HuH-7 (cell line): ENCODE measurements at regions not wholly inside any gene's neighbourhood (a gene's known extent, or its start where the extent isn't known, plus 50 kb on each side); places are given as distances from the start of the nearest gene placed in this dataset.
A peak's percentile ranks its signal among the peaks of the same experiment; 100 is the strongest.
"Not testable (repeated sequence)": the region's sequence is repeated elsewhere in the genome, so short reads cannot be mapped to it uniquely, and the experiment has no call there.

Experiments used
- DNase-seq: peaks from one replicate; pipeline ENCODE4 v3.0.0; 2011; ENCODE audit warnings: low spot score

GRCh38 chr7:101708223-101708622 is 79.1 kb upstream of the MYL10 start:
- DNase-seq, result no peak

DNA sequence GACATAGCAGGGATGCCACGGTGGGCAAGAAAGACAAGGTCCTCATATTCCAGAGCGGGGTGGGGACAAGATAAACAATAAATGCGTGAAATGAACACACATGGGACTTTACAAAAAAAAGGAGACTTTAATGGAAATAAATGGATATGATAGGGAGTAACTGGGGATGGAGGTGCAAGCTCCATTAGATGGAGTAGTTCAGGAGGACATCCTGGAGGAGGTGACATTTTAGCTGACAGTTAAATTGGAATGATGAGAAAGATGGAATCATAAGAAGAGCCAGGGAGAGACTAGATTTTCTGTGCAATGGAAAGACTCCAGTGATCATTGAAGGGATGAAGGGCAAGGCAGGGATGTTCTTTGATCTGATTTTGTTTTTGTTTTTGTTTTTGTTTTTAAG is 83.6 kb upstream of the MYL10 start:
- DNase-seq, result no peak

DNA sequence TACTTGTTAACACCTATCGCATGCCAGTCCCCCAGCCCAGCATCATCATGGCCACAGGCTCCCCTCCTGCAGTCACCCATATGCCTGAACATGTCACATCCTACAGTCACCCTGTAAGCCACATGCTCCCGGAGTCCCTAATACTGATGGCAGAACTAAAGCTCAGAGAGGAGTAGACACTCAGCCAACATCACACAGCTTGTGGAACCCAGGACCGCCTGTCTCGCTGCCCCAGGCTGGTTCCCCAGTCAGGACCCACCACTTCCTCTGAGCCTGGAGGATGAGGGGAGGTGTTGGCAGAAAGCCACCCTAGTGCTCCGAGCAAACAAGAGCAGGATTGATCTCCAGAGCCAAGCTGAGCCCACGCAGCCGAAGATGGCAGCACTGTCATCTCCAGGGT is 85.0 kb upstream of the MYL10 start:
- DNase-seq, result no peak

DNA sequence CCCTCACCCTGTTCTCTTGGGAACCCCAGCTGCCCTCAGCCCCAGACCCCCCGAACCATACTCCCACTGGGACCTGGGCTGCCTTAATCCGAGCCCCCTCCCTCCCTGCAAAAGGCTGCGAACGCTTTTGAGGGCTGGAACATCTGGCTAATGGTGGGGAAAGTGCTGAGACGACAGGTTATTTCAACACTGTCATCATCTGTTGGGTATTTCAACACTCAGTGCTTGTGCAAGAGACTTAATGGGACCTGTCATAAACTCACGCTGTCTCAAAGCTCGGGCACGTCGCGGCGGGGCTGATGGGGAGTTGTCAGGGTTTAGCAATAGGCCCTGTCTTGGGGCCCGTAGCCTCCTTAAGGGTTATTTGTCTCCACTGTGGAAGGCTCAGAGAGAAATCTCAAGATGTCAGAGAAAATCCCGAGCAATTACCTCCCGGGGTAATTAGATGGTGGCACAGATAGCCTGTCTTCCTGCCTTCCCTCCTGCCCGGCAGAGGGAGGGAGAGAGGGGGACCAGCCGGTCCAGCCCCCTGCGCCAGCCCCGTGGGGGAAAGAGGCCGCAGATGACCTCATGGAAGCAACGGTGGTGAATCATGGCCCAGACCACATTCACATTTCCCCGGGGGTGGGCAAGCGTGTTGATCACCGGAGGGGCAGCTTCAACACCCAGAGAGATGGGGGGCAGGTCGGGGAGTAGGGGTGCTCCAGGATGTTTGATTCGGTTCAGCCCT is 88.7 kb upstream of the MYL10 start:
- peak; percentile 88 for DNase-seq

DNA sequence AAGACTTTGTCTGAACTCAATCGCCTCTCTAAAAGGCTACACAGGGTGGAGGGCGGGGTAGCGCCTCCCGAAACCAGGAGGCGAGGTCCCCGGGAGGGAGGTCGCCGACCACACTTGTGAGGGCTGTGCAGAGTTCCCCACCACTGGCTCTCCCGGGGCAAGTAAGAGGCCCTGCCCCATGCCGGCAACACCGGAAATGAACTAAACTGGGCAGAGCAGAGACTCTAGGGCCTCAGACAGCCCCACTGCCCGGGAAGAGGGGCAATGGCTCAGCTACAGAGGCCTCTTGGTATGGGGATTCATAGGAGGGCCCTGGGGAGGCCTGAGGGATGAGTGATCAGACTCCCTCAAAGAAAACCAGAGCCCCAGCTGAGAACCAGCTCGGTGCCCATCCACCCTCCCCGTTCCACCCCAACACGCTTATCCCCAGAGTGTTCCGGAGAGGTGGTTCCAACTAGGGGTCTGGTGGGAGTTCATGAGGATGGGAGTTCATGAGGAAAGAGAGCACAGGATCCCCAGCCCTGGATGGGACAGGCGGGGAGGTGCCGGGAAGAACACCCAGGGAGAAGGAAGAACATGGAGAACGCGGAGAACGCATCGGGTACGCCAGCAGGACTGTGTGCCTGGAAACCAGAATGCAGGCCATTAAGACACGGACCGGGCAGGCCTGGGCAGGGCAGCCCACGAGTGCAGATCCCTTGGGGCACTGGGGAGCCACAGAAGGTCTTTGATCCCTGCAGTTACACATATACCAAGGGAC is 89.4 kb upstream of the MYL10 start:
- no peak for DNase-seq

DNA sequence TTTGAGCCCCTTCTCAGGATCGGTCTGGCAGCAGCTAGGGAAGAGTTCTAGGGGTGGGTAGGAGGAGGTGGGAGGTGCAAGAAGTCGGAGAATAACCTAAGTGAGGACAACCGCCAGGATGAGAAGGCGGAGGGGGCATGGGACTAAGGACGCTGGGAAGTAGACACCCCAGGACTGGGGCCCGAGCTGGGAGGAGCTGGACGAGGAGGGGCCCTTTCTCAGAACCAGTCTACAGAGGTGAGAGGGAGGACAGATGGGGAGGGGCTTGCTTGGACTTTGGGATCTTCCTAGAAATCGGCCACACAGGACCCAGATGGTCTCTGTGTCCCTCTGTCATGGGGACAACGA is 90.0 kb upstream of the MYL10 start:
- no peak for DNase-seq

- no peak for DNase-seq
Observed at GRCh38 chr7:101720324-101720723, 91.2 kb upstream of the MYL10 start.

GRCh38 chr7:101722247-101722646 is 93.2 kb upstream of the MYL10 start:
- no peak for DNase-seq

DNA sequence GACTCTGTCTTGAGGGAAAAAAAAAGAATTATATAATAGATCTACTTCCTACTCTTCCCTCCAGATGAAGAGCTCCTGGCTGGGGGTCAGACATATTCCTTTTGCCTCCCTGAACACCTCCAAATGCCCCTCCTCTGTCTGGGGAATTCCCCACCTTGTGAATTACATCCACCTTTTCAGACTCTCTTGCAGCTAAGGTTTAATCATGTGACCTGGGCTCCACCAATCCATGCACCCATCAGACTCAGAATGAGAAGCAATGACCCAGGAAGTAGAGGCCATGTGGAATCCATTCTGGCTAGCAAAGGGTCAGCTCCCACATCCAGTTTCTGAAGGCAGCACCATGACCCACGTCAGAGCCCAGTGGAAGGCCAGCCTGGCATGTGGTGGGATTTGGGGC is 93.6 kb upstream of the CUX1 start:
- no peak for DNase-seq

- no peak for DNase-seq
Observed at GRCh38 chr7:101724957-101725356, 92.5 kb upstream of the CUX1 start.

GRCh38 chr7:101725921-101726320 is 91.5 kb upstream of the CUX1 start:
- no peak for DNase-seq

GRCh38 chr7:101727184-101727583 is 90.2 kb upstream of the CUX1 start:
- DNase-seq, result no peak

DNA sequence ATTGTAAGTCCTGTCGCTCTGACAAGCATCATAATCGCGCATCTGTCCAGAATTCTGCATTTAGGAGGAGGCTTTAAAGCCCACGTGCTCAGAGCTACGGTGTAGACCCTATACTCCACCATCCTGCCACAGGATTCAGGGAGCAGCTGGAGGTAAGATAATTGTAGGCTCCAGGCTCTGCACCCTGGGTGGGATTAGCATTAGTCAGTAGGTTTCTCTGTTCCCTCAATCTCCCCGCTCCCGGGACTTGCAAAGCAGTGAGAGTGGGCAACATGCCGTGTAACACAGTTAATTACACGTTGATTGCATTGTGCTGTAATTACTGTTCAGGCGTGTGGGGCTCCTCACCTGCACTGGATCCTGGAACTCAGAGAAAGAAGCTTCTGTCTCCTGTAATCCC is 89.3 kb upstream of the CUX1 start:
- DNase-seq, result no peak

- not testable (repeated sequence) for DNase-seq
Observed at GRCh38 chr7:101728873-101729240, 88.6 kb upstream of the CUX1 start.

- DNase-seq, result no peak
Observed at GRCh38 chr7:101729241-101729883, 88.1 kb upstream of the CUX1 start.

GRCh38 chr7:101731502-101732084 is 85.8 kb upstream of the CUX1 start:
- DNase-seq, result no peak

DNA sequence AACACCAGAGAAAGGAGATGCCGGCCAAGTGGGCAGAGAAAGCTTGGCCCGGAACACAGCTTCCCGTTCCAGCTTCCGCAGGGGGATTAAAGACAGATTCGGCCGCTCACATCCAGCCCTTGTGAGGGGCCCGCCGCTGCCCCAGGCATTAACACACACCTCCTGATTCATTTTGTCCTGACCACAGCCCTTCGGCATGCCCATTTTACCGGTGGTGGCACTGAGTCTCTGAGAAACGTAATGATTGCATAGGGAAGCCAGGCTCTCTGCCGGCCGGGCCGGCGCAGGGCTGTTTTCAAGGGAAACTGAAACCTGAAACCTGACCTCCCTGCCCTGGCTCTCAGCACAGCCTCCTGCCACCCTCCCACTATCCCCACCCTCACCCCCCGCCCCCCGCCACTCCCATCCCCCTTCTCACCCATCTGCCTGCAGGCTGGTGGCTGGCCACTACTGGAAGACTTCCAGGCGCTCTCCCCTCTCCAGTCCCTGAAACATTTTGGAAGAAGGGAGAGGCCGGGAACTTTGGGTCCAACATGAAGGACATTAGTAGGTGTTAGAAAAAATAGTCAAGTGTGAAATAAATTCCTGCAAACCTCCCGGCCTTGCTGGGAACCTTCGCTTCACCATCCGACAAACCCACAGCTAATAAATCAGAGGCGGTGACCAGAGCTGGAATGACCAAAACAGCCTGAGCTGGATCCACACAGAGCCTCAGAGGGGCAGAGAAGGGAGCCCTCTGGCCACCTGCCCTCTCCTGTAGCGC is 83.5 kb upstream of the CUX1 start:
- peak; percentile 89 for DNase-seq

DNA sequence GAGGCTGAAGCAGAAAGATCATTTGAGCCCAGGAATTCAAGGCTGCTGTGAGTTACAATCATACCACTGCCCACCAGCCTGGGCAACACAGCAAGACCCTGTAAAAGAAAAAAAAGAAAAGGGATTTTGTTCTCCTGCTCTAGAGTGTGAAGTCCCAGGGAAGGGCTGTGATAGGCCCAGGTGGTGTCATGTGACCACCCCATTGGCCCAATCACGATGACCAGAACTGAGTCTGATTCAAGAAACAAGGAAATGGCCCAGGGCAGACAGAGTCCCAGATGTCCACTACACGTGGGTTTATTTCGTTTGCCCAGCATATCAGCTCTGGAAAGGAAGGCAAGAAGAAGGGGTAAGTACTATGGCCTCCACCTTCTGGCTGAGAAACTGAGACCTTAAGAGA is 81.3 kb upstream of the CUX1 start:
- no peak for DNase-seq

- no peak for DNase-seq
Observed at GRCh38 chr7:101739775-101740398, 77.5 kb upstream of the CUX1 start.

GRCh38 chr7:101740981-101741725 is 76.3 kb upstream of the CUX1 start:
- no peak for DNase-seq
